ENCODE measurements at regions not wholly inside any gene's neighbourhood (a gene's known extent, or its start where the extent isn't known, plus 50 kb on each side); places are given as distances from the start of the nearest gene placed in this dataset.
"Not testable (repeated sequence)": the region's sequence is repeated elsewhere in the genome, so short reads cannot be mapped to it uniquely, and the experiment has no call there.

GRCh38 chr2:133624551-133624950 lies 56.3 kb upstream of the NCKAP5 start:
- H3K27me3 Mint-ChIP-seq (ENCODE audit: low read depth), result no peaks in the 10 kb centered on the region
- no peaks in the 10 kb centered on the region for H3K36me3 Mint-ChIP-seq (ENCODE audit: low read depth)
- intact Hi-C loops (cut with micrococcal nuclease), result no loop called here
- no peak overlapping the region for H3K4me3 Mint-ChIP-seq
- DNase-seq, result no peak
- H3K4me1 Mint-ChIP-seq (ENCODE audit: low read depth), result no peaks in the 10 kb centered on the region
- CTCF ChIA-PET, result no interaction called here
- peaks cover 8% of the 10 kb centered on the region for H3K9me3 Mint-ChIP-seq
- no peak overlapping the region for H3K27ac Mint-ChIP-seq

- intact Hi-C loops (cut with micrococcal nuclease), result no loop called here
- H3K4me1 Mint-ChIP-seq (ENCODE audit: low read depth), result no peaks in the 10 kb centered on the region
- no peaks in the 10 kb centered on the region for H3K27me3 Mint-ChIP-seq (ENCODE audit: low read depth)
- H3K4me3 Mint-ChIP-seq, result no peak overlapping the region
- no peaks in the 10 kb centered on the region for H3K36me3 Mint-ChIP-seq (ENCODE audit: low read depth)
- DNase-seq, result no peak
- no peak overlapping the region for H3K27ac Mint-ChIP-seq
- peaks cover 5% of the 10 kb centered on the region for H3K9me3 Mint-ChIP-seq
- CTCF ChIA-PET, result no interaction called here
Observed at GRCh38 chr2:133627741-133628140, 59.5 kb upstream of the NCKAP5 start.

- intact Hi-C loops (cut with micrococcal nuclease), result no loop called here
- CTCF ChIA-PET, result no interaction called here
- no peak for DNase-seq
- Mint-ChIP-seq H3K36me3 (ENCODE audit: low read depth) (no peaks in the 10 kb centered on the region), H3K4me3 (no peak overlapping the region), H3K27ac (no peak overlapping the region), H3K27me3 (ENCODE audit: low read depth) (no peaks in the 10 kb centered on the region), H3K4me1 (ENCODE audit: low read depth) (no peaks in the 10 kb centered on the region), H3K9me3 (no peaks in the 10 kb centered on the region)
Observed at GRCh38 chr2:133633309-133633708, 65.0 kb upstream of the NCKAP5 start.

- no peaks in the 10 kb centered on the region for H3K36me3 Mint-ChIP-seq (ENCODE audit: low read depth)
- no peak for DNase-seq
- intact Hi-C loops (cut with micrococcal nuclease), result no loop called here
- CTCF ChIA-PET, result no interaction called here
- H3K4me1 Mint-ChIP-seq (ENCODE audit: low read depth), result no peaks in the 10 kb centered on the region
- H3K27me3 Mint-ChIP-seq (ENCODE audit: low read depth), result no peaks in the 10 kb centered on the region
- no peaks in the 10 kb centered on the region for H3K9me3 Mint-ChIP-seq
- H3K4me3 Mint-ChIP-seq, result no peak overlapping the region
- no peak overlapping the region for H3K27ac Mint-ChIP-seq
Observed at GRCh38 chr2:133633881-133634409, 65.7 kb upstream of the NCKAP5 start.

GRCh38 chr2:133635131-133635530 lies 66.9 kb upstream of the NCKAP5 start:
- CTCF ChIA-PET, result no interaction called here
- Mint-ChIP-seq H3K4me1 (ENCODE audit: low read depth) (no peaks in the 10 kb centered on the region), H3K4me3 (no peak overlapping the region), H3K36me3 (ENCODE audit: low read depth) (no peaks in the 10 kb centered on the region), H3K27me3 (ENCODE audit: low read depth) (no peaks in the 10 kb centered on the region), H3K27ac (no peak overlapping the region), H3K9me3 (no peaks in the 10 kb centered on the region)
- no peak for DNase-seq
- intact Hi-C loops (cut with micrococcal nuclease), result no loop called here

- Mint-ChIP-seq H3K27ac (no peak overlapping the region), H3K4me3 (no peak overlapping the region), H3K9me3 (no peaks in the 10 kb centered on the region), H3K27me3 (ENCODE audit: low read depth) (no peaks in the 10 kb centered on the region), H3K4me1 (ENCODE audit: low read depth) (no peaks in the 10 kb centered on the region), H3K36me3 (ENCODE audit: low read depth) (no peaks in the 10 kb centered on the region)
- DNase-seq, result no peak
- intact Hi-C loops (cut with micrococcal nuclease), result no loop called here
- CTCF ChIA-PET, result no interaction called here
Observed at GRCh38 chr2:133636287-133636686, 68.0 kb upstream of the NCKAP5 start.

GRCh38 chr2:133640103-133640502 lies 71.8 kb upstream of the NCKAP5 start:
- no peak for DNase-seq
- CTCF ChIA-PET, result no interaction called here
- H3K36me3 Mint-ChIP-seq (ENCODE audit: low read depth), result no peaks in the 10 kb centered on the region
- H3K27ac Mint-ChIP-seq, result no peak overlapping the region
- H3K9me3 Mint-ChIP-seq, result no peaks in the 10 kb centered on the region
- H3K4me3 Mint-ChIP-seq, result no peak overlapping the region
- intact Hi-C loops (cut with micrococcal nuclease), result no loop called here
- no peaks in the 10 kb centered on the region for H3K27me3 Mint-ChIP-seq (ENCODE audit: low read depth)
- H3K4me1 Mint-ChIP-seq (ENCODE audit: low read depth), result no peaks in the 10 kb centered on the region

- intact Hi-C loops (cut with micrococcal nuclease), result no loop called here
- Mint-ChIP-seq H3K36me3 (ENCODE audit: low read depth) (no peaks in the 10 kb centered on the region), H3K4me3 (no peak overlapping the region), H3K9me3 (no peaks in the 10 kb centered on the region), H3K4me1 (ENCODE audit: low read depth) (no peaks in the 10 kb centered on the region), H3K27ac (no peak overlapping the region), H3K27me3 (ENCODE audit: low read depth) (no peaks in the 10 kb centered on the region)
- no peak for DNase-seq
- CTCF ChIA-PET, result no interaction called here
Observed at GRCh38 chr2:133641497-133641896, 73.2 kb upstream of the NCKAP5 start.

GRCh38 chr2:133641942-133642725 lies 73.9 kb upstream of the NCKAP5 start:
- DNase-seq, result no peak
- Mint-ChIP-seq H3K27me3 (ENCODE audit: low read depth) (no peaks in the 10 kb centered on the region), H3K27ac (no peak overlapping the region), H3K4me1 (ENCODE audit: low read depth) (no peaks in the 10 kb centered on the region), H3K9me3 (no peaks in the 10 kb centered on the region), H3K36me3 (ENCODE audit: low read depth) (no peaks in the 10 kb centered on the region), H3K4me3 (no peak overlapping the region)
- intact Hi-C loops (cut with micrococcal nuclease), result no loop called here
- CTCF ChIA-PET, result no interaction called here

GRCh38 chr2:133642791-133643191 lies 74.5 kb upstream of the NCKAP5 start:
- intact Hi-C loops (cut with micrococcal nuclease), result no loop called here
- no peaks in the 10 kb centered on the region for H3K4me1 Mint-ChIP-seq (ENCODE audit: low read depth)
- H3K27ac Mint-ChIP-seq, result no peak overlapping the region
- no peak for DNase-seq
- H3K4me3 Mint-ChIP-seq, result no peak overlapping the region
- CTCF ChIA-PET, result no interaction called here
- H3K9me3 Mint-ChIP-seq, result no peaks in the 10 kb centered on the region
- H3K27me3 Mint-ChIP-seq (ENCODE audit: low read depth), result no peaks in the 10 kb centered on the region
- no peaks in the 10 kb centered on the region for H3K36me3 Mint-ChIP-seq (ENCODE audit: low read depth)

- no peaks in the 10 kb centered on the region for H3K9me3 Mint-ChIP-seq
- H3K4me3 Mint-ChIP-seq, result no peak overlapping the region
- no peak for DNase-seq
- H3K4me1 Mint-ChIP-seq (ENCODE audit: low read depth), result no peaks in the 10 kb centered on the region
- intact Hi-C loops (cut with micrococcal nuclease), result no loop called here
- H3K27ac Mint-ChIP-seq, result no peak overlapping the region
- H3K27me3 Mint-ChIP-seq (ENCODE audit: low read depth), result no peaks in the 10 kb centered on the region
- CTCF ChIA-PET, result no interaction called here
- H3K36me3 Mint-ChIP-seq (ENCODE audit: low read depth), result no peaks in the 10 kb centered on the region
Observed at GRCh38 chr2:133643863-133644262, 75.6 kb upstream of the NCKAP5 start.

GRCh38 chr2:133644846-133645245 lies 76.6 kb upstream of the NCKAP5 start:
- H3K9me3 Mint-ChIP-seq, result no peaks in the 10 kb centered on the region
- DNase-seq, result no peak
- no peak overlapping the region for H3K4me3 Mint-ChIP-seq
- CTCF ChIA-PET, result no interaction called here
- H3K36me3 Mint-ChIP-seq (ENCODE audit: low read depth), result no peaks in the 10 kb centered on the region
- H3K27me3 Mint-ChIP-seq (ENCODE audit: low read depth), result no peaks in the 10 kb centered on the region
- no peaks in the 10 kb centered on the region for H3K4me1 Mint-ChIP-seq (ENCODE audit: low read depth)
- intact Hi-C loops (cut with micrococcal nuclease), result no loop called here
- H3K27ac Mint-ChIP-seq, result no peak overlapping the region

- intact Hi-C loops (cut with micrococcal nuclease); H3K27ac Mint-ChIP-seq; DNase-seq; H3K36me3 Mint-ChIP-seq (ENCODE audit: low read depth); H3K27me3 Mint-ChIP-seq (ENCODE audit: low read depth); CTCF ChIA-PET; H3K9me3 Mint-ChIP-seq; H3K4me1 Mint-ChIP-seq (ENCODE audit: low read depth); H3K4me3 Mint-ChIP-seq: not testable (repeated sequence)
Observed at GRCh38 chr2:133647386-133647785, 79.1 kb upstream of the NCKAP5 start.

Data from activated naive CD4-positive, alpha-beta T cell treated with anti-CD3 and anti-CD28 coated beads for 36 hours (primary cell).